ENCODE measurements at regions not wholly inside any gene's neighbourhood (a gene's known extent, or its start where the extent isn't known, plus 50 kb on each side); places are given as distances from the start of the nearest gene placed in this dataset.
A peak's percentile ranks its signal among the peaks of the same experiment; 100 is the strongest.

- TF ChIP-seq, protein P1, sequence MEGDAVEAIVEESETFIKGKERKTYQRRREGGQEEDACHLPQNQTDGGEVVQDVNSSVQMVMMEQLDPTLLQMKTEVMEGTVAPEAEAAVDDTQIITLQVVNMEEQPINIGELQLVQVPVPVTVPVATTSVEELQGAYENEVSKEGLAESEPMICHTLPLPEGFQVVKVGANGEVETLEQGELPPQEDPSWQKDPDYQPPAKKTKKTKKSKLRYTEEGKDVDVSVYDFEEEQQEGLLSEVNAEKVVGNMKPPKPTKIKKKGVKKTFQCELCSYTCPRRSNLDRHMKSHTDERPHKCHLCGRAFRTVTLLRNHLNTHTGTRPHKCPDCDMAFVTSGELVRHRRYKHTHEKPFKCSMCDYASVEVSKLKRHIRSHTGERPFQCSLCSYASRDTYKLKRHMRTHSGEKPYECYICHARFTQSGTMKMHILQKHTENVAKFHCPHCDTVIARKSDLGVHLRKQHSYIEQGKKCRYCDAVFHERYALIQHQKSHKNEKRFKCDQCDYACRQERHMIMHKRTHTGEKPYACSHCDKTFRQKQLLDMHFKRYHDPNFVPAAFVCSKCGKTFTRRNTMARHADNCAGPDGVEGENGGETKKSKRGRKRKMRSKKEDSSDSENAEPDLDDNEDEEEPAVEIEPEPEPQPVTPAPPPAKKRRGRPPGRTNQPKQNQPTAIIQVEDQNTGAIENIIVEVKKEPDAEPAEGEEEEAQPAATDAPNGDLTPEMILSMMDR (IDR thresholded peaks at IDR 0.05; ENCODE audit: insufficient read depth, low read length): no peak
- no peak overlapping the region for H3K4me3 ChIP-seq (ENCODE audit: low read depth, low read length)
- DNase-seq (ENCODE audit: low read depth): no peak
Observed at GRCh38 chr3:107110596-107111305, 266.5 kb upstream of the CCDC54 start.

DNA sequence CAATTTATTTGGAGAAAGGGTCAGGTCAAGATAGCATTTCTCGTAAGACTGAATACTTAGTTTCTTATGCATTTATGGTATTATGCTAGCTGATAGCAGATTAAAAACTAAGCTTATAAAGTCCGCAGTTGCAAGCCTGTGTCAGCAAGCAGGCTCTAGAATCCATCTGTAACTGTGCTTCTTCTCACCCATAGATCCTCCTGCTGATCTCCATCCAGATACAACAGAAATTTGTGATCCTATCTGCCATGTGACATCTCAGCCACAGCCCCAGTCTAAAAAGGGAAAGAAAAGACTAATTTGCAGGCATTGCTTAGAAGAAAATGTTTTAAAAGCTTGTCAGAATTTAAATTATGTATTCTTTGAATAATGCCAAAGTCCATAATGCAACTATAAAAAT is 265.4 kb upstream of the CCDC54 start:
- no peak for DNase-seq (ENCODE audit: low read depth)
- TF ChIP-seq, protein P1 (IDR thresholded peaks at IDR 0.05; ENCODE audit: insufficient read depth, low read length): no peak
- H3K4me3 ChIP-seq (ENCODE audit: low read depth, low read length): no peak overlapping the region

- DNase-seq (ENCODE audit: low read depth): no peak
- TF ChIP-seq, protein P1 (IDR thresholded peaks at IDR 0.05; ENCODE audit: insufficient read depth, low read length): no peak
- H3K4me3 ChIP-seq (ENCODE audit: low read depth, low read length): no peak overlapping the region
Observed at GRCh38 chr3:107112356-107112755, 264.9 kb upstream of the CCDC54 start.

DNA sequence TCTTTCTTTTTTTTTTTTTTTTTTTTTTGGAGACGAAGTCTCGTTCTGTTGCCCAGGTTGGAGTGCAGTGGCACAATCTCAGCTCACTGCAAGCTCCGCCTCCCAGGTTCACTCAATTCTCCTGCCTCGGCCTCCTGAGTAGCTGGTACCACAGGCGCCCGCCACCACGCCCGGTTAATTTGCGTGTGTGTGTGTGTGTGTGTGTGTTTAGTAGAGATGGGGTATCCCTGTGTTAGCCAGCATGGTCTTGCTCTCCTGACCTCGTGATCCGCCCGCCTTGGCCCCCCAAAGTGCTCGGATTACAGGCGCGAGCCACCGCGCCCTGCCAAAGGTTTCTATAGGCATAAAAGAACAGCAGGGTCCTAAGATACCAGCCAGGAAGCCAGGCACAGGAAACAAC is 261.0 kb upstream of the CCDC54 start:
- TF ChIP-seq, protein P1 (IDR thresholded peaks at IDR 0.05; ENCODE audit: insufficient read depth, low read length): no peak
- H3K4me3 ChIP-seq (ENCODE audit: low read depth, low read length): no peak overlapping the region
- DNase-seq (ENCODE audit: low read depth): no peak

DNA sequence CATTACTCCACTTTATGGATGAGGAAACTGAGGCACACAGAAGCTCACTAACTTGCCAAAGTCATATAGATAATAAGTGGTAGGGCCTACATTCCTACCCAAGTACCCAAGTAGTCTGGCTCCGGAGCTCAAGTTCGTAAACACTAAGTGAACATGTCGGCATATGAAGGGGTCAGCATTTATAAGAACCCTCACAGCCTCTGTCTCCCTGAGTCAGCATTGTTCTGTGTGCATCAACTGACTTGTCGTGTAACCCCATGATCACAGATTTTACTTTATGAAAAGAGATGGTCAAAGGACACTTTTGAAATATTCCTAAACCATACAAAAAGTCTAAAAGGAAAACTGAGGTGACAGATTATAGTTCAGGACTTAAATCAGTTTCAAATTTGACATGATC is 260.1 kb upstream of the CCDC54 start:
- no peak overlapping the region for H3K4me3 ChIP-seq (ENCODE audit: low read depth, low read length)
- no peak for DNase-seq (ENCODE audit: low read depth)
- TF ChIP-seq, protein P1 (IDR thresholded peaks at IDR 0.05; ENCODE audit: insufficient read depth, low read length): no peak

DNA sequence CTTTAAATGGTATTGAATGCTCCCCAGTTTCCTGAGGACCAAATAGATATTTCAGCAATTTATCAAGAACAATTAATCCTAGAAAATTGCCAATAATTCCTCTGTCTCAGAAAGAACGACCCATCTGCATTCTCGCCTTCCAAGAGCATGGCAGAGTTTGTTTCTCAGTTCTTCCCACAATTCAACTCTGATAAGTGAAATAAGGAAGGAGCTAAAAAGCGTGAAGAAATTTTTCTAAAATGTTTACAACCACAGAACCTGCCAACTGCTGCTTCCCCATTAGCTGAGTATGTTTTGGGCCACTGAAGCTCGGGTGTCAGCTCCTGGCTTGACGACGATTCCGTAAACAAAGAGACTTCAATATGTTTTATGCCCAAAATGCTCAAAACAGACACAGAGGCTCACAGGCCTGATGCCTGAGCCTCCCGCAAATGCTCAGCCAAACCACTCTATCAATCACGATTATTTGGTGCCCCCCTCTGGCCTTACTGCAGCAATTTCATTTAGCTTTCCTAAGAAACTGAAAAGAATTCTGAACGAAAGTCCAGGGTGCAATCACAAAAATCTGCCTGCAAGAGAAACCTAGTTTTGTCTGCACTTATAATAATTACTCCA is 259.2 kb upstream of the CCDC54 start:
- peak; percentile 91 for DNase-seq (ENCODE audit: low read depth)
- TF ChIP-seq, protein P1 (IDR thresholded peaks at IDR 0.05; ENCODE audit: insufficient read depth, low read length): peak; percentile 66
- no peak overlapping the region for H3K4me3 ChIP-seq (ENCODE audit: low read depth, low read length)
